ENCODE measurements at regions not wholly inside any gene's neighbourhood (a gene's known extent, or its start where the extent isn't known, plus 50 kb on each side); places are given as distances from the start of the nearest gene placed in this dataset.

- TF ChIP-seq CHD7 (IDR thresholded peaks at IDR 0.05; ENCODE audit: insufficient replicate concordance, low read length), result no peak
Measured at GRCh38 chr15:70422342-70422741, 324.6 kb upstream of the TLE3 start (continued).

Measured in H1 (cell line).